CD1c-positive myeloid dendritic cell (primary cell): ENCODE measurements at regions not wholly inside any gene's neighbourhood (a gene's known extent, or its start where the extent isn't known, plus 50 kb on each side); places are given as distances from the start of the nearest gene placed in this dataset.
"Not testable (repeated sequence)": the region's sequence is repeated elsewhere in the genome, so short reads cannot be mapped to it uniquely, and the experiment has no call there.

ENCODE experiments used
- DNase-seq: peaks from one replicate; pipeline ENCODE4 v3.0.0-alpha.2; 2016; ENCODE audit errors: extremely low spot score

- peak; percentile 54 for DNase-seq
Observed at GRCh38 chr13:50643060-50643459, 200.4 kb downstream of the DLEU7 start.

GRCh38 chr13:50644081-50644871, 199.2 kb downstream of the DLEU7 start:
- DNase-seq, result no peak

GRCh38 chr13:50645092-50645491, 198.4 kb downstream of the DLEU7 start:
- DNase-seq, result no peak

DNA sequence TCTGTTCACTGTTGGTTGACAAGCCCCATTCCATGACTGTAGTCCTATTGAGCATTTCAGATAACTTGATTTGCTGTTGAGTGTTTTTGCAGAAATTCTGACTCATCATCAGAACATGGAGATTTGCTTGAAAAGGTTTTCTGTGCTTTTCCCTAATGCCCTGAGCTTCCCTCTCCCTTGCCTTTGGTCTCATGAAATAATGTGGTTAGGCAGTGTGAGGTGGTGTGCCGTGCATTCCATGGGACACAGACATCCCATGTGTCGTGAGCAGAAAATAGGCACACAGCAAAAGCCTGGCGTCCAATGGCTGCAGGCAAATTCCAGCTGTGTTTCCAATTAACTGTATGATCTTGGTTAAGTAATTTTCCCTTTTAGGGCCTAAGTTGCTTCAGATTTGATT, 197.4 kb downstream of the DLEU7 start:
- DNase-seq, result no peak

GRCh38 chr13:50649211-50649610, 194.3 kb downstream of the DLEU7 start:
- peak; percentile 53 for DNase-seq

GRCh38 chr13:50650592-50651504, 192.6 kb downstream of the DLEU7 start:
- no peak for DNase-seq

- DNase-seq, result no peak
Observed at GRCh38 chr13:50651922-50652321, 191.6 kb downstream of the DLEU7 start.

GRCh38 chr13:50654331-50654730, 189.2 kb downstream of the DLEU7 start:
- peak; percentile 60 for DNase-seq

DNA sequence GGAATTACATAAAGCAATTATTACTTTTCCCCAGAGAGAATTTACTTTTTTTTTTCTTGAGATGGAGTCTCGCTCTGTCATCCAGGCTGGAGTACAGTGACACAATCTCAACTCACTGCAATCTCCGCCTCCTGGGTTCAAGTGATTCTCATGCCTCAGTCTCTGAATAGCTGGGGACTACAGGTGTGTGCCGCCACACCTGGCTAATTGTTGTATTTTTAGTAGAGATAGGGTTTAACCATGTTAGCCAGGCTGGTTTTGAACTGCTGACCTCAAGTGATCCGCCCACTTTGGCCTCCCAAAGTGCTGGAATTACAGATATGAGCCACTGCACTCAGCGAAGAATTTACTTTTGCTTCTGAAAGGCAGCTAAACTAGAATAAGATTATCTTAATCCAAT, 181.6 kb downstream of the DLEU7 start:
- not testable (repeated sequence) for DNase-seq

- DNase-seq, result no peak
Observed at GRCh38 chr13:50664951-50665350, 178.5 kb downstream of the DLEU7 start.

- peak; percentile 20 for DNase-seq
Observed at GRCh38 chr13:50668049-50668448, 175.4 kb downstream of the DLEU7 start.

DNA sequence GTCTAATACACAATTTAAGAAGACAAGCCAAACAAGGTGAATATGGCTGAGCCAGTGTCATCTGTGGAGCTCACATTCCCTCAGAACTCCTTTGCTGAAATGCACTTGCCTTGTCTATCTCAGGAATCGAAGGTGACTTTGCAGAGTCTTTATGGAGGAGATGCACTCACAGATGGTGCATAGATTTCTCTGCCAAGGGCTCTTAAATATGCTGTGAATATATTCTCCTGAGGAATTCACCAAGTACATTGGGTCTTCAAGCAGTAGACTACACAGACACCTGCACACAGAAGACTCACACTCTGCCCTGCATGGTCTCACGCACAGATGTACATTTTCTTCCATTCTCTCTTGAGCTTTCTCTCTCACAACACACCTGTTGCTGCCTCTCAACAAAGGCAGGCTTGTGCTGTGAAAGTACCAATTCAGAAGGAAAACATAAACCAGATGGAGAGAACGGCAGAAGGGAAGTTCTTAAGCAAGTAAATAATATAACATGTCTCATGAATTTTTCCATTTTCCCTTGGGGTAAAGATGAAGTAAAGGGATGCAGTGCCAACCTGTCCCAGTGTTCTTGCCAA, 174.7 kb downstream of the DLEU7 start:
- no peak for DNase-seq

DNA sequence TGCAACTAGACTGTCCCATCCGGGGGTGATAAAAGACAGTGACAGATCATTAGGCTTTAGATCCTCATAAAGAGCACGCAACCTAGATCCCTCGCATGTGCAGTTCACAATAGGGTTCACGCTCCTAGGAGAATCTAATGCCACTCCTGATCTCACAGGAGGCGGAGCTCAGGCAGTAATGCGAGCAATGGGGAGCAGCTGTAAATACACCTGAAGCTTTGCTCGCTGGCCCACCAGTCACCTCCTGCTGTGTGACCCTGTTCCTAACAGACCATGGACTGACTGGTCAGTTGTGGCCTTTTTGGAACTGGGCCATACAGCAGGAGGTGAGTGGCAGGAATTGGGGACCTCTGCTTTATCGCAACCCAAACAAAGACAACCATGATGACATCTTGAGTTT, 173.2 kb downstream of the DLEU7 start:
- DNase-seq, result no peak

DNA sequence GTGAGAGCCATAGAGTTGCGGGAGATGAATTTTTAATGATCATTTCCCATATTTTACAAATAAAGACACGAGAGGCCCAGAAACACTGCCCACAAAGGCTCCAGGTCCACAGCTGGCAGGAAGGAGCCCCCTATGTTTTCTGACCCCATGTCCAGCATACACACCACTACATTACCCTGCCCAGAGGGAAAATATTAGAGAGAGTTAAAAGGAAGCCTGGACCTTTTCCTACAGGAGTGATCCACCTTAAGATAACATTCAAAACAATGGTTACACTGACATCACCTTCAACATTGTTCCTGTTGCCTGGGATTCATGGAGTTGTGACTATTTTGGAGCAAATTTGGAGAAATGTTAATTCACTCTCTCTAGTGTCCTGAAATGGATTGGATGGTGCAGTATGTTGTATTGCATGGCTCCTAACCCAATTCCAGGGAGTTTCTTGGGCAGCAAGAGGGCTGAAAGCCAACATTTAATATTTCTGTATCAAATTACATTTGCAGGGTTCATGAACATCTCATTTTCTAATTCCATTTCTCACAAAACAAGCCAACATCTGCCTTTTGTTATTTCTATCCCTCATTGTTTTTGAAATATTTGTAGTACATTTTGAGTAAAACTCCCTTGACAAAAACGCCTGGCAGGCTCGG, 172.5 kb downstream of the DLEU7 start:
- DNase-seq, result no peak

GRCh38 chr13:50671497-50671850, 172.0 kb downstream of the DLEU7 start:
- DNase-seq, result no peak

DNA sequence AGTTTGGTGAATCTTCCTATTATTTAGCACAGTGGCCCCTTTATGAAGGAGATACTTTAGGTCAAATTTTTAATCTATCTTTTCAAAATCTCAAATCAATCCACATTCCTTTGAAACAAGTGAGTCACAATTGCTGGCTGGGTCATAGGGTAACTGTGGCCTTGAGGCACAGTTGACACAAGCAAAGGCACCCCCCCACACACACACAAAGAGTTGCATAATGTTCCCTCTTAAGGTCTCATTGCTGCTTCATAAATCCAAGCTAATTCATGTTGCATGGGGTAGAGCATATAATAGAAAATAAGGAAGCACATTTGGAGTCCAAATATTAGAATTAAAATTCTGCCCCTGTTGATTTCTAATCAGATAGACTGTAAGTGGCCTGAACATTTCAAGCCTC, 171.5 kb downstream of the DLEU7 start:
- DNase-seq, result peak; percentile 10

DNA sequence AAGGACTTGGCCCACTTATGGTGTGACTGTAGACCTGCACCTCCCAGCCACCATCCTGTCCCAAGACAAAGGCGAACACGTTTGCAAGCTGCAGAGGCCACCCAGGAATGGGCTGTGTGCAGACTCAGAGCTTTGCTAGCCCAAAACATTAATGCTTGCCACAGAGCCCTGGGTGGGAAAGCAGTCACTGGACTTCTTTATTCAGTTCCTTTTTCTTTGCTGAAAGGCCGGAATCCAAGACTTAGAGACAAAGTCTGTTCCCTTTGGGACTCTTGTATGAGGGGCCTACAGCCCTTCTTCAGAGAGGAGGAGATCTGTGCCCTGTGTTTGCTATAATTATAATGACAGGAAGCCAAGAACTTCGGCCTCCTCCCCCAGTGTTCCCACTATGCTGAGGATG, 167.8 kb downstream of the DLEU7 start:
- DNase-seq, result peak; percentile 8

- peak; percentile 2 for DNase-seq
Observed at GRCh38 chr13:50676602-50677001, 166.9 kb downstream of the DLEU7 start.

- DNase-seq, result no peak
Observed at GRCh38 chr13:50677258-50677657, 166.2 kb downstream of the DLEU7 start.

DNA sequence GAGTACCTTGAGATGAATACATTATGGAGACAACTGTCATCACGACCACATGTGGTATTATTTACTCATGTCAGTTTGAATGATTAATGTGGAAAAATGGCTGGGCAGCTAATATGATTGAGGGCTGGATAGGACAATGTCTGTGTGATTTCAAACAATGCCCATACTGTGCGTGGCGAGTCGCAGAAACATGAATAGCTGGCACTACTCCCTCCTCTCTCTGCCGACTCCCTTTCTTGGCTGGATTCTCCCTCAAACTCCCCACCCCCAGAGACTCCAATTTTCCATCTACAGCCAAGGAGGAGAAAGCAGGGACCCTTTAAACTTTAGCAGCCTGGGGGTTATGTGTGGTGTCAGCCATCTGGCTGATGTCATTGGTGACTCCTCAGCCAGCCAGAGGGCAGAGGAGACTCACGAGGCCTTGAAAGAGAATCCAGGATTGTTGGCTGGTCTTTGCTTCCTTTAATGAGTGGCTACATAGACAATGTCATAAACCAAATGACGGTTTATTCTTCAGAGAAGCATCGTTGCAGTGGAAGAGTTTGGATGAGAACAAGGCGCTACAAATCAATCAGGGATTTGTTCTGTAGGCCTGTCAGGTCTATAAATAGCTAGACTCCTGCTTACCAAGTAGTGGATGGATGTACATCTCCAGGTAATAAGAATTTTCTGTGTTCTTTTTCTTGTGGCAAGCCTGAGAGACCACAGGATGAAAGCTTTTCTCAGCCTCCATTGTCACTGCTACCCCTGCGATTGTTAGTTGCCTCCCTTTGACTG, 165.6 kb downstream of the DLEU7 start:
- no peak for DNase-seq

DNA sequence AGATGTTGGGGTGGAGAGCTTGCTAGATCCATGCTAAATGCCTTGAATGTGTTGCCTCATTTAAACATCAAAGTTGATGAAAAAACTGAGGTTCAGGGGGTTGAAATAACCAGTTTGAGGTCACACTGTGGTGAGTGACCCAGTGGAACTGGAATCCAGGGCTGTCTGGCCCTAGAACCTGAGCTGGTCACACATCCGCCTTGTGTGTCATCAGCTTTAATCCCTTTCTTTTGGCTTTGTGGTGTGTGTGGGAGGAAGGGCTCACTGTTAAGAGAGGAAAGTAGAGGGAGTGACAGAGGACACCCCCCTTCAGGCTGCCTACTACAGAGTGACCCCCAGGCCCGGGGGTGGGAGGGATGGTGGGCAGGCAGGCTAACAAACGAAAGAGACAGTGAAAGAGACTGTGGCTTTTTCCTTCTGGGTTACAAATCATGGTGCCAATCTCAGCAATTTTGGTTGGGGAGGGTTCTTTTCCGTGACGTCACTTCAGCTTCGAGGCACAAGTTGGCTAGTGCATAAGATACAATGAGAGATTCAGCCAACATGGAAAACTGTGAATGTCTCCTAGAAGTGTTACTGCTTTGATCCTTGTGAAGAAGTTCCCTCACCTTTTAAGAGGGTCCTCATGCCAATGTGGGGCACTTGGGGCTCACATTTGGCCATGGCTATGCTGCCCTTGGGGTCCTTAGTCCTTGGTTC, 164.9 kb downstream of the DLEU7 start:
- DNase-seq, result no peak
